HG02610 (cell line): ENCODE measurements at regions not wholly inside any gene's neighbourhood (a gene's known extent, or its start where the extent isn't known, plus 50 kb on each side); places are given as distances from the start of the nearest gene placed in this dataset.
A peak's percentile ranks its signal among the peaks of the same experiment; 100 is the strongest.

Experiments used
- ATAC-seq: cut with Tn5 transposase; IDR thresholded peaks from one replicate; pipeline ENCODE4 v1.9.1; 2021; ENCODE audit warnings: mild to moderate bottlenecking, moderate library complexity; ENCODE audit not compliant: unreplicated experiment

- no peak for ATAC-seq
Observed at GRCh38 chr10:10542477-10542876, 475.2 kb upstream of the CELF2 start.

GRCh38 chr10:10544890-10545289 lies 472.8 kb upstream of the CELF2 start:
- ATAC-seq, result no peak

- ATAC-seq, result no peak
Observed at GRCh38 chr10:10545771-10546170, 471.9 kb upstream of the CELF2 start.

GRCh38 chr10:10551596-10552301 lies 465.9 kb upstream of the CELF2 start:
- no peak for ATAC-seq

GRCh38 chr10:10552948-10553347 lies 464.7 kb upstream of the CELF2 start:
- no peak for ATAC-seq

- no peak for ATAC-seq
Observed at GRCh38 chr10:10564081-10564794, 453.4 kb upstream of the CELF2 start.

GRCh38 chr10:10576937-10577336 lies 440.7 kb upstream of the CELF2 start:
- no peak for ATAC-seq

GRCh38 chr10:10579709-10580108 lies 438.0 kb upstream of the CELF2 start:
- no peak for ATAC-seq

- no peak for ATAC-seq
Observed at GRCh38 chr10:10584161-10584560, 433.5 kb upstream of the CELF2 start.

GRCh38 chr10:10587744-10588393 lies 429.8 kb upstream of the CELF2 start:
- ATAC-seq, result no peak

GRCh38 chr10:10589540-10590303 lies 427.9 kb upstream of the CELF2 start:
- peak; percentile 89 for ATAC-seq

GRCh38 chr10:10591715-10592341 lies 425.8 kb upstream of the CELF2 start:
- no peak for ATAC-seq

GRCh38 chr10:10596256-10596655 lies 421.4 kb upstream of the CELF2 start:
- ATAC-seq, result no peak

- peak; percentile 43 for ATAC-seq
Observed at GRCh38 chr10:10598297-10598696, 419.4 kb upstream of the CELF2 start.

GRCh38 chr10:10600004-10600403 lies 417.7 kb upstream of the CELF2 start:
- ATAC-seq, result no peak

GRCh38 chr10:10605551-10606081 lies 412.1 kb upstream of the CELF2 start:
- ATAC-seq, result no peak

GRCh38 chr10:10609379-10609955 lies 408.2 kb upstream of the CELF2 start:
- no peak for ATAC-seq

GRCh38 chr10:10610171-10610570 lies 407.5 kb upstream of the CELF2 start:
- ATAC-seq, result no peak

- ATAC-seq, result no peak
Observed at GRCh38 chr10:10612151-10612550, 405.5 kb upstream of the CELF2 start.

GRCh38 chr10:10613656-10614244 lies 403.9 kb upstream of the CELF2 start:
- no peak for ATAC-seq
